DOHH2 (cell line): ENCODE measurements at regions not wholly inside any gene's neighbourhood (a gene's known extent, or its start where the extent isn't known, plus 50 kb on each side); places are given as distances from the start of the nearest gene placed in this dataset.

ENCODE experiments used
- EZH2phosphoT487 ChIP-seq: fragments of 200-600 bp; sonication (generic); IDR thresholded peaks from 2 replicates; pipeline ENCODE4 v1.6.1; 2017; ENCODE audit warnings: borderline replicate concordance, mild to moderate bottlenecking, antibody characterized with exemption, low read length, moderate library complexity, mixed read lengths
- TF ChIP-seq, protein P1 (sequence below): fragments of 200-600 bp; sonication (generic); IDR thresholded peaks from one replicate; pipeline ENCODE4 v1.5.1; 2014; ENCODE audit warnings: antibody characterized with exemption, mild to moderate bottlenecking, low read depth, low read length; ENCODE audit not compliant: poor library complexity, severe bottlenecking

- TF ChIP-seq, protein P1, sequence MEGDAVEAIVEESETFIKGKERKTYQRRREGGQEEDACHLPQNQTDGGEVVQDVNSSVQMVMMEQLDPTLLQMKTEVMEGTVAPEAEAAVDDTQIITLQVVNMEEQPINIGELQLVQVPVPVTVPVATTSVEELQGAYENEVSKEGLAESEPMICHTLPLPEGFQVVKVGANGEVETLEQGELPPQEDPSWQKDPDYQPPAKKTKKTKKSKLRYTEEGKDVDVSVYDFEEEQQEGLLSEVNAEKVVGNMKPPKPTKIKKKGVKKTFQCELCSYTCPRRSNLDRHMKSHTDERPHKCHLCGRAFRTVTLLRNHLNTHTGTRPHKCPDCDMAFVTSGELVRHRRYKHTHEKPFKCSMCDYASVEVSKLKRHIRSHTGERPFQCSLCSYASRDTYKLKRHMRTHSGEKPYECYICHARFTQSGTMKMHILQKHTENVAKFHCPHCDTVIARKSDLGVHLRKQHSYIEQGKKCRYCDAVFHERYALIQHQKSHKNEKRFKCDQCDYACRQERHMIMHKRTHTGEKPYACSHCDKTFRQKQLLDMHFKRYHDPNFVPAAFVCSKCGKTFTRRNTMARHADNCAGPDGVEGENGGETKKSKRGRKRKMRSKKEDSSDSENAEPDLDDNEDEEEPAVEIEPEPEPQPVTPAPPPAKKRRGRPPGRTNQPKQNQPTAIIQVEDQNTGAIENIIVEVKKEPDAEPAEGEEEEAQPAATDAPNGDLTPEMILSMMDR: no peak
- no peak for TF ChIP-seq EZH2phosphoT487
Observed at GRCh38 chr16:8251298-8251697, 339.0 kb downstream of the TMEM114 start.
